B cell (primary cell): ENCODE measurements at regions not wholly inside any gene's neighbourhood (a gene's known extent, or its start where the extent isn't known, plus 50 kb on each side); places are given as distances from the start of the nearest gene placed in this dataset.

Experiments
- ATAC-seq: fragments of 200-7000 bp; cut with Tn5 transposase; one replicate; pipeline ENCODE4 v1.10.0; 2021; ENCODE audit warnings: low read depth, mild to moderate bottlenecking, moderate number of reproducible peaks, moderate library complexity
- CTCF ChIA-PET: fragments of 350-600 bp; sonication (Branson Sonifier 250); formaldehyde crosslinking; loops from one replicate; lab custom pipeline; 2021; ENCODE audit warnings: antibody characterized with exemption, inconsistent platforms; lab: Charles Lee
- POLR2A ChIA-PET: fragments of 350-600 bp; sonication (Branson Sonifier 250); formaldehyde crosslinking; loops from one replicate; lab custom pipeline; 2021; ENCODE audit warnings: antibody characterized with exemption; lab: Charles Lee
- DNase-seq: peaks from one replicate; pipeline ENCODE4 v3.0.0; 2013
- H2AFZ ChIP-seq: 2 replicates; pipeline ENCODE4 v1.6.1; 2012; ENCODE audit warnings: mild to moderate bottlenecking, low read depth, low read length; ENCODE audit not compliant: insufficient read depth, poor library complexity, severe bottlenecking
- H3K27ac ChIP-seq, 2 donors: 1 replicate in 1 of 2; 2 replicates in 1 of 2; pipeline ENCODE4 v1.5.1; 2012 to 2013; ENCODE audit warnings: low read length in 2 of 2, mild to moderate bottlenecking in 2 of 2, moderate library complexity in 1 of 2
- H3K27me3 ChIP-seq, 4 experiments: fragments of 200-600 bp in 1 of 4; sonication (generic) in 1 of 4; replicated peaks in 1 of 4; 1 replicate in 2 of 4; 2 replicates in 2 of 4; pipeline versions ENCODE4 v1.6.1 to v1.7.0; 2013 to 2016; ENCODE audit warnings: low read length in 3 of 4, mild to moderate bottlenecking in 2 of 4, mixed read lengths in 1 of 4, moderate library complexity in 1 of 4; ENCODE audit not compliant: insufficient read depth in 4 of 4, control insufficient read depth in 3 of 4; ENCODE audit errors: control extremely low read depth in 1 of 4
- H3K36me3 ChIP-seq, 2 experiments: replicated peaks in 1 of 2; 1 replicate in 1 of 2; 2 replicates in 1 of 2; pipeline versions ENCODE4 v1.6.1 to v1.7.1; 2013; ENCODE audit warnings: low read length in 1 of 2; ENCODE audit not compliant: insufficient read depth in 2 of 2, control insufficient read depth in 1 of 2; ENCODE audit errors: control extremely low read depth in 1 of 2, extremely low read depth in 1 of 2
- H3K4me1 ChIP-seq, 2 donors: fragments of 200-600 bp in 1 of 2; sonication (generic) in 1 of 2; 1 replicate in 1 of 2; 2 replicates in 1 of 2; pipeline versions ENCODE4 v1.5.1 to v1.6.1; 2013 to 2017; ENCODE audit warnings: low read length in 2 of 2; ENCODE audit not compliant: control insufficient read depth in 2 of 2, insufficient read depth in 2 of 2
- H3K4me2 ChIP-seq: replicated peaks from 2 replicates; pipeline ENCODE3; 2012; ENCODE audit warnings: mild to moderate bottlenecking, low read depth, low read length; ENCODE audit not compliant: poor library complexity, severe bottlenecking
- H3K4me3 ChIP-seq, 5 experiments: fragments of 200-600 bp in 1 of 5; sonication (generic) in 1 of 5; 1 replicate in 3 of 5; 2 replicates in 2 of 5; pipeline versions ENCODE4 v1.5.1 to v1.7.0; 2011 to 2016; ENCODE audit warnings: low read length in 4 of 5, mild to moderate bottlenecking in 4 of 5, low read depth in 2 of 5, control low read depth in 1 of 5, moderate library complexity in 1 of 5; ENCODE audit not compliant: insufficient read depth in 1 of 5; ENCODE audit errors: control extremely low read depth in 1 of 5, extremely low read depth in 1 of 5
- H3K79me2 ChIP-seq: fragments of 200-600 bp; sonication (generic); one replicate; pipeline ENCODE4 v1.6.0; 2016; ENCODE audit warnings: low read length; ENCODE audit not compliant: control insufficient read depth, insufficient read depth
- H3K9ac ChIP-seq: fragments of 200-600 bp; sonication (generic); 2 replicates; pipeline ENCODE4 v1.6.1; 2017; ENCODE audit warnings: mild to moderate bottlenecking, low read length, moderate library complexity
- H3K9me3 ChIP-seq, 3 donors: one replicate each; pipeline versions ENCODE4 v1.6.1 to v1.7.1; 2013; ENCODE audit warnings: low read length in 2 of 3; ENCODE audit not compliant: control insufficient read depth in 2 of 3, insufficient read depth in 1 of 3; ENCODE audit errors: control extremely low read depth in 1 of 3
- H4K20me1 ChIP-seq: 2 replicates; pipeline ENCODE4 v1.6.0; 2012; ENCODE audit warnings: mild to moderate bottlenecking, low read length; ENCODE audit not compliant: insufficient read depth, control insufficient read depth, poor library complexity, severe bottlenecking
- H3K27ac Mint-ChIP-seq: one replicate; pipeline ENCODE4 v1.8.0; 2021; ENCODE audit warnings: mixed read lengths
- H3K27me3 Mint-ChIP-seq: one replicate; pipeline ENCODE4 v1.8.0; 2021; ENCODE audit warnings: mixed read lengths
- H3K4me1 Mint-ChIP-seq: one replicate; pipeline ENCODE4 v1.8.0; 2021; ENCODE audit warnings: mixed read lengths
- H3K4me3 Mint-ChIP-seq: one replicate; pipeline ENCODE4 v1.8.0; 2021; ENCODE audit warnings: mixed read lengths
- H3K9me3 Mint-ChIP-seq: one replicate; pipeline ENCODE4 v1.8.0; 2022; ENCODE audit warnings: mixed read lengths; ENCODE audit not compliant: insufficient read depth
- CTCF ChIP-seq: fragments of 200-600 bp; IDR thresholded peaks from one replicate; pipeline ENCODE4 v1.8.0; 2022; ENCODE audit warnings: antibody characterized with exemption, mild to moderate bottlenecking
- EZH2 ChIP-seq: IDR thresholded peaks from 2 replicates; pipeline ENCODE4 v1.6.1; 2012; ENCODE audit warnings: borderline replicate concordance, low read depth, mild to moderate bottlenecking, moderate library complexity, low read length; ENCODE audit not compliant: insufficient read depth, poor library complexity, severe bottlenecking
- WGBS: methylation state at CpG from one replicate; pipeline ENCODE4 v1.1.5; 2013; ENCODE audit warnings: missing lambda C conversion rate; ENCODE audit not compliant: insufficient coverage; 5-methylcytosine and 5-hydroxymethylcytosine counted together
- intact Hi-C: fragments of 100-400 bp; cut with micrococcal nuclease; formaldehyde crosslinking; loops from one replicate; pipeline ENCODE4 v1.10.0; 2022

GRCh38 chr4:60759518-60760245 is 440.4 kb upstream of the ADGRL3 start:
- ATAC-seq (no peak), DNase-seq (no peak)
- Mint-ChIP-seq H3K27ac (no peak overlapping the region), H3K4me1 (no peaks in the 10 kb centered on the region), H3K27me3 (no peaks in the 10 kb centered on the region), H3K4me3 (no peak overlapping the region), H3K9me3 (peaks cover 3% of the 10 kb centered on the region)
- Histone ChIP-seq H3K9ac (no peak overlapping the region), H3K4me2 (no peak overlapping the region), H3K9me3 (peaks cover 0 to 1% (median 0%) of the 10 kb centered on the region in 3 donors), H4K20me1 (no peaks in the 10 kb centered on the region), H3K79me2 (no peaks in the 10 kb centered on the region), H3K27me3 (no peaks in the 10 kb centered on the region), H3K36me3 (no peaks in the 10 kb centered on the region), H3K4me3 (no peak overlapping the region), H2AFZ (no peak overlapping the region), H3K4me1 (no peaks in the 10 kb centered on the region), H3K27ac (no peak overlapping the region)
- ChIA-PET POLR2A (no interaction called here), CTCF (no interaction called here)
- WGBS: 93% methylated on average over 3 of the region's 4 CpGs
- intact Hi-C loops: no loop called here
- TF ChIP-seq EZH2: no peak
- no peak for TF ChIP-seq CTCF

GRCh38 chr4:60780874-60781273 is 419.3 kb upstream of the ADGRL3 start:
- H3K27me3 Mint-ChIP-seq: no peaks in the 10 kb centered on the region
- H3K9me3 Mint-ChIP-seq: no peaks in the 10 kb centered on the region
- no CpG with 5 or more reads among the region's 3 CpGs for WGBS
- H4K20me1 ChIP-seq: no peaks in the 10 kb centered on the region
- DNase-seq: no peak
- TF ChIP-seq EZH2: no peak
- no peak for TF ChIP-seq CTCF
- H3K4me3 ChIP-seq: no peak overlapping the region
- H3K4me1 ChIP-seq: no peaks in the 10 kb centered on the region
- POLR2A ChIA-PET: no interaction called here
- no peak overlapping the region for H3K4me3 Mint-ChIP-seq
- no peaks in the 10 kb centered on the region for H3K4me1 Mint-ChIP-seq
- no peaks in the 10 kb centered on the region for H3K27me3 ChIP-seq
- H3K27ac Mint-ChIP-seq: no peak overlapping the region
- no peaks in the 10 kb centered on the region for H3K79me2 ChIP-seq
- CTCF ChIA-PET: no interaction called here
- ATAC-seq: no peak
- no peaks in the 10 kb centered on the region for H3K9me3 ChIP-seq
- no peak overlapping the region for H3K4me2 ChIP-seq
- H2AFZ ChIP-seq: no peak overlapping the region
- H3K9ac ChIP-seq: no peak overlapping the region
- intact Hi-C loops: no loop called here
- no peak overlapping the region for H3K27ac ChIP-seq
- no peaks in the 10 kb centered on the region for H3K36me3 ChIP-seq
